ENCODE measurements at regions not wholly inside any gene's neighbourhood (a gene's known extent, or its start where the extent isn't known, plus 50 kb on each side); places are given as distances from the start of the nearest gene placed in this dataset.

DNA sequence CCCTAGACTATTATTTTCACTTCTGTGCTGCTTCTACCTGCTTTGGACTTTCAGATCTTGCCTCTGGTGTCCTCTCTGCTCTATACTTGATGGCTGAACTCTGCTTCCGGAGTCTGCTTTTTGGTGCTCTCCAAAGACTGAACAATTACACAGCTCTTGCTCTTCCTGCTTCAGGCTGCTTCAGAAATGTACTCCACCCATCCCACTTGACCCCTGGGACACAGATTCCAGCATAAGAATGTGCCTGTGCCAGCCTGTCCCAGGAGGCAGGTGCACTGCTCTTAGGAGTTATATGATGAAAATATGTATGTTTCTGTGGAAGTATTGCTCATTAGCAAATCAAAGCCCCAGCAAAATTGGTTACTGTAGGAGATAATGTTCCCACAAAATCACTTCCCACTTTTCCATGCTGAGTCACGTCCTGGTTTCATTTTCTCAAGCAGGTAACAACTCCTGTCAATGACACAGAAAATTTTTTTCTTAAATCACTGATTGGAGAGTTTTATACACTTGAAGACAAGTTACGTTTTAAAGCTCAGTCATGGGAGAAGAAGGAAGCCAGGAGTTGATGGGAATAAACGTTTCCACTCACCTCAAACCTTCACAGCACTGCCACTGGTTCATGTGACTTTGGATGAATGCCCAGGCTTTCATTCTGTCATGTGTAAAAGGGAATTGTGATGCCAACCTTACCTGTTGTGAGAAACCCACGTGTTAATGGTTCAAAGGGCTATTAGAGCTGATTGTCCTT is 239.4 kb upstream of the ZPLD1 start:
- no peak for TF ChIP-seq BHLHE40 (IDR thresholded peaks at IDR 0.05; ENCODE audit: borderline replicate concordance)
- TF ChIP-seq FOXA1 (IDR thresholded peaks at IDR 0.05), result no peak
- no peak for TF ChIP-seq ARNT (IDR thresholded peaks at IDR 0.05)
- TF ChIP-seq FOXK2 (IDR thresholded peaks at IDR 0.05), result no peak
- TF ChIP-seq HDGF (IDR thresholded peaks at IDR 0.05; ENCODE audit: borderline replicate concordance), result no peak
- TF ChIP-seq SP1 (IDR thresholded peaks at IDR 0.05), result no peak
- no peak for TF ChIP-seq FOXM1 (IDR thresholded peaks at IDR 0.05; ENCODE audit: borderline replicate concordance)
- TF ChIP-seq CTBP1 (IDR thresholded peaks at IDR 0.05; ENCODE audit: borderline replicate concordance), result no peak
- TF ChIP-seq ZNF384 (IDR thresholded peaks at IDR 0.05), result no peak
- TF ChIP-seq TARDBP (IDR thresholded peaks at IDR 0.05), result no peak
- TF ChIP-seq SUZ12 (IDR thresholded peaks at IDR 0.05), result no peak
- ChIA-PET POLR2A (no interaction called here), CTCF (interaction anchor here (0.7 to 0.8 kb wide), 2 partner anchors 16 to 391 kb away, joined by 3 to 6 read pairs; no protein-coding TSS in a partner anchor)
- no peak for DNase-seq (ENCODE audit: extremely low spot score)

GRCh38 chr3:102200126-102200525 is 234.7 kb upstream of the ZPLD1 start:
- ChIA-PET POLR2A (no interaction called here), CTCF (no interaction called here)
- no peak for DNase-seq (ENCODE audit: extremely low spot score)
- TF ChIP-seq TARDBP (IDR thresholded peaks at IDR 0.05), result no peak
- no peak for TF ChIP-seq L3MBTL2 (conservative IDR thresholded peaks at IDR 0.05)
- no peak for TF ChIP-seq SUZ12 (IDR thresholded peaks at IDR 0.05)
- no peak for TF ChIP-seq FOXA1 (IDR thresholded peaks at IDR 0.05)
- no peak for TF ChIP-seq CTBP1 (IDR thresholded peaks at IDR 0.05; ENCODE audit: borderline replicate concordance)
- no peak for TF ChIP-seq ZNF384 (IDR thresholded peaks at IDR 0.05)
- TF ChIP-seq FOXK2 (IDR thresholded peaks at IDR 0.05), result no peak
- no peak for TF ChIP-seq FOXM1 (IDR thresholded peaks at IDR 0.05; ENCODE audit: borderline replicate concordance)

GRCh38 chr3:102200560-102200959 is 234.3 kb upstream of the ZPLD1 start:
- TF ChIP-seq BHLHE40 (IDR thresholded peaks at IDR 0.05; ENCODE audit: borderline replicate concordance) (no peak), ARNT (IDR thresholded peaks at IDR 0.05) (no peak), LEF1 (IDR thresholded peaks at IDR 0.05; ENCODE audit: borderline replicate concordance) (no peak), FOXM1 (IDR thresholded peaks at IDR 0.05; ENCODE audit: borderline replicate concordance) (no peak), PKNOX1 (IDR thresholded peaks at IDR 0.05) (no peak), ZNF384 (IDR thresholded peaks at IDR 0.05) (no peak), L3MBTL2 (conservative IDR thresholded peaks at IDR 0.05) (no peak), SUZ12 (IDR thresholded peaks at IDR 0.05) (no peak), FOXA1 (IDR thresholded peaks at IDR 0.05) (no peak)
- DNase-seq (ENCODE audit: extremely low spot score), result no peak
- ChIA-PET POLR2A (no interaction called here), CTCF (no interaction called here)

- TF ChIP-seq TARDBP (IDR thresholded peaks at IDR 0.05), result no peak
- no peak for TF ChIP-seq ARNT (IDR thresholded peaks at IDR 0.05)
- no peak for TF ChIP-seq CTBP1 (IDR thresholded peaks at IDR 0.05; ENCODE audit: borderline replicate concordance)
- TF ChIP-seq BHLHE40 (IDR thresholded peaks at IDR 0.05; ENCODE audit: borderline replicate concordance), result no peak
- no peak for TF ChIP-seq ELF4 (IDR thresholded peaks at IDR 0.05)
- no peak for TF ChIP-seq HDGF (IDR thresholded peaks at IDR 0.05; ENCODE audit: borderline replicate concordance)
- no peak for TF ChIP-seq NFRKB (IDR thresholded peaks at IDR 0.05)
- no peak for TF ChIP-seq FOXA1 (IDR thresholded peaks at IDR 0.05)
- TF ChIP-seq SUZ12 (IDR thresholded peaks at IDR 0.05), result no peak
- no peak for TF ChIP-seq SP1 (IDR thresholded peaks at IDR 0.05)
- TF ChIP-seq FOXK2 (IDR thresholded peaks at IDR 0.05), result no peak
- DNase-seq (ENCODE audit: extremely low spot score), result no peak
- ChIA-PET POLR2A (no interaction called here), CTCF (no interaction called here)
These were observed 229.2 kb upstream of the ZPLD1 start for GRCh38 chr3:102205647-102206046.

GRCh38 chr3:102206511-102207031 is 228.2 kb upstream of the ZPLD1 start:
- TF ChIP-seq FOXM1 (IDR thresholded peaks at IDR 0.05; ENCODE audit: borderline replicate concordance) (no peak), PKNOX1 (IDR thresholded peaks at IDR 0.05) (no peak), SUZ12 (IDR thresholded peaks at IDR 0.05) (no peak), ELF4 (IDR thresholded peaks at IDR 0.05) (no peak), HDGF (IDR thresholded peaks at IDR 0.05; ENCODE audit: borderline replicate concordance) (no peak), SP1 (IDR thresholded peaks at IDR 0.05) (no peak), ZNF384 (IDR thresholded peaks at IDR 0.05) (no peak), BHLHE40 (IDR thresholded peaks at IDR 0.05; ENCODE audit: borderline replicate concordance) (no peak), FOXA1 (IDR thresholded peaks at IDR 0.05) (no peak), FOXK2 (IDR thresholded peaks at IDR 0.05) (no peak), ARNT (IDR thresholded peaks at IDR 0.05) (no peak), L3MBTL2 (conservative IDR thresholded peaks at IDR 0.05) (no peak), CTBP1 (IDR thresholded peaks at IDR 0.05; ENCODE audit: borderline replicate concordance) (no peak), NFRKB (IDR thresholded peaks at IDR 0.05) (no peak), TARDBP (IDR thresholded peaks at IDR 0.05) (no peak), LEF1 (IDR thresholded peaks at IDR 0.05; ENCODE audit: borderline replicate concordance) (no peak)
- DNase-seq (ENCODE audit: extremely low spot score), result no peak
- ChIA-PET POLR2A (no interaction called here), CTCF (interaction anchor here (0.9 kb wide), 1 partner anchor 13 kb away, joined by 3 read pairs; no protein-coding TSS in a partner anchor)

DNA sequence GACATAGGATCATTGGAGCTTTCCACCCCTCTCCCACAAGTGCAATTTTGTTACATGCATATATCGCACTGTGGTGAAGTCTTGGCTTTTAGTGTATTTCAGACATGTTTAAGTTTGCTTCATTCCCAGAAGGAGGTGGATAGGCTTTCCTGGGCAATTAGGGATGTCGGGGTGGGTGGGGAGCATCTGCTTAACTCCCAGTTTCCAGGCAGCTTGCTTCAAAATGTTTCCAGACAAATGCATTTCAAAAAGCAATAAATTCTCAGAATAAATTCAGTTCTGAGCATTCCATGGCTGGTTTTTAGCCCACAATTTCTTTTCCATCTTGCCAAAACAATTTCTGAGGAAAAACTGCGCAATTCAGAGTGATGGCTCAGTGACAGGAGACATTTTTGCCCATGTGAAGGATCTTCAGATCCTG is 227.7 kb upstream of the ZPLD1 start:
- CTCF ChIA-PET, result interaction anchor here (0.9 kb wide), 1 partner anchor 14 kb away, joined by 3 read pairs; no protein-coding TSS in a partner anchor
- no peak for DNase-seq (ENCODE audit: extremely low spot score)
- no peak for TF ChIP-seq BHLHE40 (IDR thresholded peaks at IDR 0.05; ENCODE audit: borderline replicate concordance)
- TF ChIP-seq SP1 (IDR thresholded peaks at IDR 0.05), result no peak

DNA sequence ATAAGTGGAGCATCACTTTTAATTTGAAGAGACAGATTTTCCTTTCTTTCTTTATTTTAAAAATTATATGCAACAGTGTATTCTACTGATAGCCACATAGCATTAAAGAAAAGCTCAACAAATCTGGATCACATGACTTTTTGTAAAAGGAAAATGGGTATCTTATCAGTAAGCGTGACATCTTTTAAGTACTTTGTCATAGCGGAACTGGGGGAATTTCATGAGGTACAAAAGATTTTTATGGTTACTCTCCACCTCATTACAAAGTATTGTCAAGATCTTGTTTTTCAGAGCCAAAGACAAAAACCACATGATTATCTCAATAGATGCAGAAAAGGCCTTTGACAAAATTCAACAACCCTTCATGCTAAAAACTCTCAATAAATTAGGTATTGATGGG is 219.6 kb upstream of the ZPLD1 start:
- ChIA-PET POLR2A (no interaction called here), CTCF (no interaction called here)
- TF ChIP-seq HDGF (IDR thresholded peaks at IDR 0.05; ENCODE audit: borderline replicate concordance) (no peak), FOXA1 (IDR thresholded peaks at IDR 0.05) (no peak), BHLHE40 (IDR thresholded peaks at IDR 0.05; ENCODE audit: borderline replicate concordance) (no peak), FOXM1 (IDR thresholded peaks at IDR 0.05; ENCODE audit: borderline replicate concordance) (no peak), TARDBP (IDR thresholded peaks at IDR 0.05) (no peak), PKNOX1 (IDR thresholded peaks at IDR 0.05) (no peak), FOXK2 (IDR thresholded peaks at IDR 0.05) (no peak)
- DNase-seq (ENCODE audit: extremely low spot score), result no peak

More for the DNA sequence above, 227.7 kb upstream of the ZPLD1 start:
- POLR2A ChIA-PET, result no interaction called here

All from HEK293T (cell line).